H9 (cell line): ENCODE measurements at regions not wholly inside any gene's neighbourhood (a gene's known extent, or its start where the extent isn't known, plus 50 kb on each side); places are given as distances from the start of the nearest gene placed in this dataset.

Experiments
- DNase-seq: peaks from one replicate; pipeline ENCODE4 v3.0.0-alpha.2; 2017
- H2AFZ ChIP-seq: one replicate; pipeline ENCODE4 v1.6.1; 2013; ENCODE audit warnings: mild to moderate bottlenecking, low read length, control low read depth, moderate library complexity
- H2AK5ac ChIP-seq: 2 replicates; pipeline ENCODE4 v1.6.1; 2013; ENCODE audit warnings: low read length, control low read depth, mixed read lengths; ENCODE audit not compliant: insufficient read length
- H2BK120ac ChIP-seq: one replicate; pipeline ENCODE4 v1.6.1; 2013; ENCODE audit warnings: low read depth, mild to moderate bottlenecking, low read length, control low read depth, inconsistent platforms; ENCODE audit not compliant: poor library complexity, severe bottlenecking
- H2BK12ac ChIP-seq: 2 replicates; pipeline ENCODE4 v1.6.1; 2013; ENCODE audit warnings: low read length, control low read depth, mixed read lengths, low read depth; ENCODE audit not compliant: insufficient read length
- H2BK15ac ChIP-seq: 2 replicates; pipeline ENCODE4 v1.6.1; 2013; ENCODE audit warnings: low read depth, low read length, control low read depth
- H2BK20ac ChIP-seq: one replicate; pipeline ENCODE4 v1.6.1; 2013; ENCODE audit warnings: low read depth, mild to moderate bottlenecking, low read length, control low read depth, inconsistent platforms; ENCODE audit not compliant: poor library complexity, severe bottlenecking
- H2BK5ac ChIP-seq: 2 replicates; pipeline ENCODE4 v1.6.1; 2013; ENCODE audit warnings: low read length, control low read depth, mixed read lengths; ENCODE audit not compliant: insufficient read length
- H3K14ac ChIP-seq: 2 replicates; pipeline ENCODE4 v1.6.1; 2013; ENCODE audit warnings: low read length, control low read depth; ENCODE audit not compliant: insufficient read depth
- H3K18ac ChIP-seq: 2 replicates; pipeline ENCODE4 v1.6.1; 2013; ENCODE audit warnings: low read depth, mild to moderate bottlenecking, mixed read lengths, low read length, control low read depth; ENCODE audit not compliant: insufficient read length
- H3K23ac ChIP-seq: 2 replicates; pipeline ENCODE4 v1.6.1; 2013; ENCODE audit warnings: low read length, control low read depth, mixed read lengths, low read depth; ENCODE audit not compliant: insufficient read length
- H3K23me2 ChIP-seq: 2 replicates; pipeline ENCODE4 v1.6.1; 2013; ENCODE audit warnings: low read depth, mild to moderate bottlenecking, mixed read lengths, low read length, control low read depth; ENCODE audit not compliant: insufficient read length, poor library complexity, severe bottlenecking
- H3K27ac ChIP-seq: 2 replicates; pipeline ENCODE4 v1.5.1; 2013; ENCODE audit warnings: low read length, control low read depth, mixed read lengths, low read depth; ENCODE audit not compliant: insufficient read length
- H3K27me3 ChIP-seq: 2 replicates; pipeline ENCODE4 v1.6.1; 2013; ENCODE audit warnings: low read length, control low read depth, inconsistent platforms; ENCODE audit not compliant: insufficient read depth
- H3K4ac ChIP-seq: 2 replicates; pipeline ENCODE4 v1.6.1; 2013; ENCODE audit warnings: low read depth, mild to moderate bottlenecking, control low read depth, inconsistent platforms, low read length, moderate library complexity
- H3K4me1 ChIP-seq: 2 replicates; pipeline ENCODE4 v1.6.1; 2013; ENCODE audit warnings: low read length, control low read depth, inconsistent platforms; ENCODE audit not compliant: insufficient read depth
- H3K4me2 ChIP-seq: 2 replicates; pipeline ENCODE4 v1.6.1; 2013; ENCODE audit warnings: low read length, control low read depth, mixed read lengths; ENCODE audit not compliant: insufficient read length, insufficient read depth
- H3K56ac ChIP-seq: 2 replicates; pipeline ENCODE4 v1.6.1; 2013; ENCODE audit warnings: low read depth, mild to moderate bottlenecking, mixed read lengths, low read length, control low read depth; ENCODE audit not compliant: insufficient read length
- H3K79me1 ChIP-seq: 2 replicates; pipeline ENCODE4 v1.6.1; 2013; ENCODE audit warnings: low read depth, mild to moderate bottlenecking, moderate library complexity, low read length, control low read depth, inconsistent platforms; ENCODE audit not compliant: insufficient read depth, poor library complexity, severe bottlenecking
- H3K79me2 ChIP-seq: 2 replicates; pipeline ENCODE4 v1.6.1; 2013; ENCODE audit warnings: low read length, control low read depth, inconsistent platforms; ENCODE audit not compliant: insufficient read depth
- H3K9ac ChIP-seq: 2 replicates; pipeline ENCODE4 v1.6.1; 2013; ENCODE audit warnings: low read length, control low read depth, mixed read lengths; ENCODE audit not compliant: insufficient read length; ENCODE audit errors: extremely low read depth
- H3K9me3 ChIP-seq: one replicate; pipeline ENCODE4 v1.6.1; 2013; ENCODE audit warnings: low read depth, low read length, inconsistent platforms; ENCODE audit not compliant: control insufficient read depth
- H3T11ph ChIP-seq: one replicate; pipeline ENCODE4 v1.6.1; 2013; ENCODE audit warnings: mild to moderate bottlenecking, low read length, control low read depth, inconsistent platforms
- H4K20me1 ChIP-seq: one replicate; pipeline ENCODE4 v1.6.1; 2013; ENCODE audit not compliant: control insufficient read depth, insufficient read length, insufficient read depth
- H4K5ac ChIP-seq: 2 replicates; pipeline ENCODE4 v1.6.1; 2013; ENCODE audit warnings: low read depth, mild to moderate bottlenecking, mixed read lengths, low read length, control low read depth; ENCODE audit not compliant: insufficient read length
- H4K8ac ChIP-seq: replicated peaks from 2 replicates; pipeline ENCODE4 v1.6.1; 2013; ENCODE audit warnings: low read length, control low read depth, mixed read lengths, low read depth; ENCODE audit not compliant: insufficient read length
- H4K91ac ChIP-seq: 2 replicates; pipeline ENCODE4 v1.6.1; 2013; ENCODE audit warnings: low read depth, mild to moderate bottlenecking, moderate library complexity, mixed read lengths, low read length, control low read depth; ENCODE audit not compliant: insufficient read length
- H3K27ac Mint-ChIP-seq, 3 experiments: 2 replicates in 2 of 3; 3 replicates in 1 of 3; pipeline ENCODE4 v1.8.0; 2020 to 2021; ENCODE audit warnings: mixed read lengths in 3 of 3, mild to moderate bottlenecking in 1 of 3, moderate library complexity in 1 of 3
- H3K27me3 Mint-ChIP-seq: 2 replicates; pipeline ENCODE4 v1.8.0; 2021; ENCODE audit warnings: low read depth, mild to moderate bottlenecking, moderate library complexity, mixed read lengths
- H3K36me3 Mint-ChIP-seq, 3 experiments: 2 replicates in 2 of 3; 3 replicates in 1 of 3; pipeline ENCODE4 v1.8.0; 2020 to 2021; ENCODE audit warnings: low read depth in 3 of 3, mixed read lengths in 3 of 3; ENCODE audit not compliant: insufficient read depth in 1 of 3
- H3K4me1 Mint-ChIP-seq, 2 experiments: 2 replicates each; pipeline ENCODE4 v1.8.0; 2020; ENCODE audit warnings: mixed read lengths in 2 of 2
- H3K4me3 Mint-ChIP-seq, 2 experiments: 2 replicates in 1 of 2; 3 replicates in 1 of 2; pipeline ENCODE4 v1.8.0; 2020 to 2021; ENCODE audit warnings: mild to moderate bottlenecking in 2 of 2, mixed read lengths in 2 of 2, moderate library complexity in 1 of 2
- H3K9me3 Mint-ChIP-seq, 2 experiments: 2 replicates in 1 of 2; 3 replicates in 1 of 2; pipeline ENCODE4 v1.8.0; 2020; ENCODE audit warnings: mild to moderate bottlenecking in 2 of 2, mixed read lengths in 2 of 2, moderate library complexity in 1 of 2
- WGBS: extraction: QIAGEN DNeasy Blood & Tissue Kit; methylation state at CpG from one replicate; pipeline ENCODE4 v1.1.7; 2013; ENCODE audit warnings: missing lambda C conversion rate, low lambda C conversion rate, mixed read lengths; ENCODE audit not compliant: insufficient read length; ENCODE audit errors: extremely low coverage; 5-methylcytosine and 5-hydroxymethylcytosine counted together
- TF ChIP-seq, protein P1 (sequence below): fragments of 200-600 bp; sonication (generic); conservative IDR thresholded peaks from 3 replicates; pipeline ENCODE4 v1.8.0; 2021; ENCODE audit warnings: antibody characterized with exemption, mild to moderate bottlenecking

- TF ChIP-seq, protein P1, sequence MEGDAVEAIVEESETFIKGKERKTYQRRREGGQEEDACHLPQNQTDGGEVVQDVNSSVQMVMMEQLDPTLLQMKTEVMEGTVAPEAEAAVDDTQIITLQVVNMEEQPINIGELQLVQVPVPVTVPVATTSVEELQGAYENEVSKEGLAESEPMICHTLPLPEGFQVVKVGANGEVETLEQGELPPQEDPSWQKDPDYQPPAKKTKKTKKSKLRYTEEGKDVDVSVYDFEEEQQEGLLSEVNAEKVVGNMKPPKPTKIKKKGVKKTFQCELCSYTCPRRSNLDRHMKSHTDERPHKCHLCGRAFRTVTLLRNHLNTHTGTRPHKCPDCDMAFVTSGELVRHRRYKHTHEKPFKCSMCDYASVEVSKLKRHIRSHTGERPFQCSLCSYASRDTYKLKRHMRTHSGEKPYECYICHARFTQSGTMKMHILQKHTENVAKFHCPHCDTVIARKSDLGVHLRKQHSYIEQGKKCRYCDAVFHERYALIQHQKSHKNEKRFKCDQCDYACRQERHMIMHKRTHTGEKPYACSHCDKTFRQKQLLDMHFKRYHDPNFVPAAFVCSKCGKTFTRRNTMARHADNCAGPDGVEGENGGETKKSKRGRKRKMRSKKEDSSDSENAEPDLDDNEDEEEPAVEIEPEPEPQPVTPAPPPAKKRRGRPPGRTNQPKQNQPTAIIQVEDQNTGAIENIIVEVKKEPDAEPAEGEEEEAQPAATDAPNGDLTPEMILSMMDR, result no peak
- Histone ChIP-seq H3K23ac (no peak overlapping the region), H3T11ph (no peak overlapping the region), H2BK120ac (no peak overlapping the region), H2AFZ (no peak overlapping the region), H2AK5ac (no peak overlapping the region), H3K79me2 (no peaks in the 10 kb centered on the region), H4K8ac (no peak overlapping the region), H3K56ac (no peak overlapping the region), H3K4me2 (no peak overlapping the region), H3K27ac (no peak overlapping the region), H3K18ac (no peak overlapping the region), H3K4ac (no peak overlapping the region), H2BK15ac (no peak overlapping the region), H2BK20ac (no peak overlapping the region), H3K9me3 (no peaks in the 10 kb centered on the region), H3K27me3 (no peaks in the 10 kb centered on the region), H4K5ac (no peak overlapping the region), H2BK12ac (no peak overlapping the region), H2BK5ac (no peak overlapping the region), H3K79me1 (no peaks in the 10 kb centered on the region), H3K14ac (no peak overlapping the region), H4K20me1 (no peaks in the 10 kb centered on the region), H3K4me1 (no peaks in the 10 kb centered on the region), H4K91ac (no peak overlapping the region), H3K23me2 (no peaks in the 10 kb centered on the region), H3K9ac (no peak overlapping the region)
- Mint-ChIP-seq H3K27ac (no peak overlapping the region), H3K9me3 (no peaks in the 10 kb centered on the region; a peak in 1 of 5 replicates), H3K36me3 (no peaks in the 10 kb centered on the region), H3K4me1 (peaks cover 0 to 6% of the 10 kb centered on the region in 2 experiments; a peak in 3 of 4 replicates), H3K27me3 (no peaks in the 10 kb centered on the region), H3K4me3 (no peak overlapping the region)
- WGBS, result no CpG with 5 or more reads among the region's 8 CpGs
- no peak for DNase-seq
These were observed 123.2 kb downstream of the MC4R start for GRCh38 chr18:60249388-60249787.
